Right lobe of liver (tissue), 4 donors: ENCODE measurements at regions not wholly inside any gene's neighbourhood (a gene's known extent, or its start where the extent isn't known, plus 50 kb on each side); places are given as distances from the start of the nearest gene placed in this dataset.

ENCODE experiments used
- POLR2A ChIP-seq: fragments of 450-650 bp; IDR thresholded peaks from one replicate; pipeline ENCODE4 v1.6.1; 2017; ENCODE audit warnings: antibody characterized with exemption, mild to moderate bottlenecking
- TF ChIP-seq, protein P1 (sequence below), 4 donors: fragments of 200-600 bp in 3 of 4; fragments of 450-650 bp in 1 of 4; IDR thresholded peaks; one replicate each; pipeline versions ENCODE4 v1.5.1 to v1.8.0; 2016 to 2022; ENCODE audit warnings: antibody characterized with exemption in 4 of 4, mild to moderate bottlenecking in 2 of 4
- donor health status: DM: no; HTN: no; CAD: no.
- donor health status: DM: no; HTN: no; CAD: no.
- donor health status: DM: no; HTN: yes; CAD: no.

- no peak for TF ChIP-seq POLR2A
- TF ChIP-seq, protein P1, sequence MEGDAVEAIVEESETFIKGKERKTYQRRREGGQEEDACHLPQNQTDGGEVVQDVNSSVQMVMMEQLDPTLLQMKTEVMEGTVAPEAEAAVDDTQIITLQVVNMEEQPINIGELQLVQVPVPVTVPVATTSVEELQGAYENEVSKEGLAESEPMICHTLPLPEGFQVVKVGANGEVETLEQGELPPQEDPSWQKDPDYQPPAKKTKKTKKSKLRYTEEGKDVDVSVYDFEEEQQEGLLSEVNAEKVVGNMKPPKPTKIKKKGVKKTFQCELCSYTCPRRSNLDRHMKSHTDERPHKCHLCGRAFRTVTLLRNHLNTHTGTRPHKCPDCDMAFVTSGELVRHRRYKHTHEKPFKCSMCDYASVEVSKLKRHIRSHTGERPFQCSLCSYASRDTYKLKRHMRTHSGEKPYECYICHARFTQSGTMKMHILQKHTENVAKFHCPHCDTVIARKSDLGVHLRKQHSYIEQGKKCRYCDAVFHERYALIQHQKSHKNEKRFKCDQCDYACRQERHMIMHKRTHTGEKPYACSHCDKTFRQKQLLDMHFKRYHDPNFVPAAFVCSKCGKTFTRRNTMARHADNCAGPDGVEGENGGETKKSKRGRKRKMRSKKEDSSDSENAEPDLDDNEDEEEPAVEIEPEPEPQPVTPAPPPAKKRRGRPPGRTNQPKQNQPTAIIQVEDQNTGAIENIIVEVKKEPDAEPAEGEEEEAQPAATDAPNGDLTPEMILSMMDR (IDR thresholded peaks at IDR 0.05) = no peak
Measured at GRCh38 chr4:20044966-20045365, 206.7 kb upstream of the SLIT2 start.
